Fibroblast of lung (primary cell): ENCODE measurements at regions not wholly inside any gene's neighbourhood (a gene's known extent, or its start where the extent isn't known, plus 50 kb on each side); places are given as distances from the start of the nearest gene placed in this dataset.

Experiments used
- DNase-seq, 2 donors: peaks; one replicate each; pipeline versions ENCODE4 v3.0.0 to v3.0.0-alpha.2; 2010; ENCODE audit warnings: low read depth in 2 of 2
- H2AFZ ChIP-seq: 2 replicates; pipeline ENCODE4 v1.5.1; 2012; ENCODE audit warnings: low read length, control low read depth, inconsistent platforms
- H3K27ac ChIP-seq: 2 replicates; pipeline ENCODE4 v1.5.1; 2011; ENCODE audit warnings: low read length, control low read depth; ENCODE audit not compliant: insufficient read depth
- H3K27me3 ChIP-seq: 2 replicates; pipeline ENCODE4 v1.5.1; 2011; ENCODE audit warnings: mild to moderate bottlenecking, low read length; ENCODE audit not compliant: control insufficient read depth, insufficient read depth
- H3K36me3 ChIP-seq: 2 replicates; pipeline ENCODE4 v1.5.1; 2011; ENCODE audit warnings: low read length; ENCODE audit not compliant: control insufficient read depth, insufficient read depth
- H3K4me1 ChIP-seq: 2 replicates; pipeline ENCODE4 v1.5.1; 2011; ENCODE audit warnings: low read length; ENCODE audit not compliant: control insufficient read depth, insufficient read depth; ENCODE audit errors: extremely low read depth
- H3K4me2 ChIP-seq: 2 replicates; pipeline ENCODE4 v1.5.1; 2011; ENCODE audit warnings: low read length, control low read depth; ENCODE audit not compliant: insufficient read depth; ENCODE audit errors: extremely low read depth
- H3K4me3 ChIP-seq, 4 experiments: fragments of 200-600 bp in 1 of 4; sonication (generic) in 1 of 4; replicated peaks in 1 of 4; 2 replicates each; pipeline ENCODE4 v1.5.1; 2011 to 2016; ENCODE audit warnings: low read length in 4 of 4, low read depth in 3 of 4, mild to moderate bottlenecking in 3 of 4, control low read depth in 2 of 4, inconsistent platforms in 1 of 4, mixed read lengths in 1 of 4; ENCODE audit not compliant: insufficient read depth in 1 of 4; ENCODE audit errors: control extremely low read depth in 1 of 4
- H3K79me2 ChIP-seq: 2 replicates; pipeline ENCODE4 v1.5.1; 2012; ENCODE audit warnings: mild to moderate bottlenecking, low read length, inconsistent platforms; ENCODE audit not compliant: control insufficient read depth, insufficient read depth
- H3K9ac ChIP-seq: 2 replicates; pipeline ENCODE4 v1.5.1; 2011; ENCODE audit warnings: mild to moderate bottlenecking, low read length, control low read depth; ENCODE audit not compliant: insufficient read depth
- H3K9me3 ChIP-seq: 2 replicates; pipeline ENCODE4 v1.5.1; 2012; ENCODE audit warnings: low read depth, low read length; ENCODE audit not compliant: control insufficient read depth, insufficient read depth
- H4K20me1 ChIP-seq: 2 replicates; pipeline ENCODE4 v1.5.1; 2011; ENCODE audit warnings: low read length; ENCODE audit not compliant: control insufficient read depth, insufficient read depth; ENCODE audit errors: extremely low read depth
- CTCF ChIP-seq, 2 donors: IDR thresholded peaks in 1 of 2; conservative IDR thresholded peaks in 1 of 2; 1 replicate in 1 of 2; 2 replicates in 1 of 2; pipeline ENCODE4 v1.5.1; 2011 to 2012; ENCODE audit warnings: low read length in 2 of 2, control low read depth in 1 of 2, inconsistent platforms in 1 of 2, low read depth in 1 of 2, mild to moderate bottlenecking in 1 of 2
- EZH2 ChIP-seq: IDR thresholded peaks from 2 replicates; pipeline ENCODE4 v1.5.1; 2012; ENCODE audit warnings: low read length, control low read depth, mild to moderate bottlenecking; ENCODE audit errors: missing control alignments

GRCh38 chr21:27062443-27062842 lies 95.6 kb upstream of the ADAMTS5 start:
- Histone ChIP-seq H4K20me1 (no peaks in the 10 kb centered on the region), H3K9ac (no peak overlapping the region), H3K79me2 (no peaks in the 10 kb centered on the region), H3K4me1 (no peaks in the 10 kb centered on the region), H3K4me3 (no peak overlapping the region), H3K27ac (no peak overlapping the region), H2AFZ (no peak overlapping the region), H3K9me3 (no peaks in the 10 kb centered on the region), H3K4me2 (no peak overlapping the region), H3K27me3 (no peaks in the 10 kb centered on the region), H3K36me3 (no peaks in the 10 kb centered on the region)
- TF ChIP-seq EZH2 (no peak), CTCF (conservative IDR thresholded peaks at IDR 0.05 in 1 of 2, IDR thresholded peaks at IDR 0.05 in 1 of 2; ENCODE audit: low read depth in 1 of 2, low read length in 2 of 2) (no peak)
- peak in 1 of 2 donors; percentile 40 for DNase-seq

- H3K79me2 ChIP-seq = no peaks in the 10 kb centered on the region
- DNase-seq = no peak
Observed at GRCh38 chr21:27061770-27062169, 94.9 kb upstream of the ADAMTS5 start.

DNA sequence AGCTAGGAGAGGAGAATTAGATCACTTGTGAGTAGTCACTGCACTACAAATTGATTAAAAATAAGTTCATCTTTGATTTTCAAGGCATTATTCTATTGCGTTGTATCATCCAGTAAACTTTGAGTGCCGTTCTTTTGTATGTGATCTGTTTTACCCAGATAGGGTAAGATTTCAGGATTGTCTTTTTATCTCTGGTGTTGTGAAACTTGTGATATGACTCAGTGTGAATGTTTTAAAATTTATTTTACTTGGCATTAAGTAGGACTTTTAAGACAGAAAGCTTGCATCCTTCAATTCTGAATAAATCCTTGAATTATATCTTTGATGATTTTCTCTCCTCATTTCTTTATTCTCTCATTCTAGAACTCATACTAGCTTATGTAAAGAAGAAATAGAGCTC lies 93.3 kb upstream of the ADAMTS5 start:
- Histone ChIP-seq H2AFZ (no peak overlapping the region), H3K27ac (no peak overlapping the region), H3K4me1 (no peaks in the 10 kb centered on the region), H3K36me3 (no peaks in the 10 kb centered on the region), H3K4me3 (no peak overlapping the region), H4K20me1 (no peaks in the 10 kb centered on the region), H3K79me2 (no peaks in the 10 kb centered on the region), H3K4me2 (no peak overlapping the region), H3K9ac (no peak overlapping the region), H3K27me3 (no peaks in the 10 kb centered on the region), H3K9me3 (no peaks in the 10 kb centered on the region)
- TF ChIP-seq EZH2 (no peak), CTCF (conservative IDR thresholded peaks at IDR 0.05 in 1 of 2, IDR thresholded peaks at IDR 0.05 in 1 of 2; ENCODE audit: low read depth in 1 of 2, low read length in 2 of 2) (no peak)
- peak; percentile 37 to 75 for DNase-seq

More at GRCh38 chr21:27061770-27062169, 94.9 kb upstream of the ADAMTS5 start:
- Histone ChIP-seq H3K27me3 (no peaks in the 10 kb centered on the region), H2AFZ (no peak overlapping the region), H3K9me3 (no peaks in the 10 kb centered on the region), H3K4me1 (no peaks in the 10 kb centered on the region), H3K36me3 (no peaks in the 10 kb centered on the region), H3K27ac (no peak overlapping the region), H4K20me1 (no peaks in the 10 kb centered on the region), H3K9ac (no peak overlapping the region), H3K4me2 (no peak overlapping the region), H3K4me3 (no peak overlapping the region)
- no peak for TF ChIP-seq CTCF (conservative IDR thresholded peaks at IDR 0.05 in 1 of 2, IDR thresholded peaks at IDR 0.05 in 1 of 2; ENCODE audit: low read depth in 1 of 2, low read length in 2 of 2)
- TF ChIP-seq EZH2 = no peak
